HEK293 (cell line): ENCODE measurements at regions not wholly inside any gene's neighbourhood (a gene's known extent, or its start where the extent isn't known, plus 50 kb on each side); places are given as distances from the start of the nearest gene placed in this dataset.

Source experiments
- CTCF ChIA-PET: fragments of 350-600 bp; formaldehyde crosslinking; extraction: SDS; loops from one replicate; lab custom pipeline; 2021; ENCODE audit warnings: antibody characterized with exemption; lab: Yijun Ruan, JAX
- POLR2A ChIA-PET: fragments of 300-600 bp; formaldehyde crosslinking; extraction: SDS; loops from one replicate; lab custom pipeline; 2020; ENCODE audit warnings: antibody characterized with exemption, inconsistent platforms; lab: Yijun Ruan, JAX
- H3K27ac ChIP-seq: fragments of 200-500 bp; sonication (Bioruptor generic); 2 replicates; pipeline ENCODE4 v1.5.1; 2014; ENCODE audit warnings: low read depth, low read length, control low read depth, inconsistent platforms; ENCODE audit errors: extremely low read depth
- H3K36me3 ChIP-seq, 2 experiments: fragments of 200-500 bp in 1 of 2; sonication (Bioruptor generic) in 1 of 2; 1 replicate in 1 of 2; 2 replicates in 1 of 2; pipeline ENCODE4 v1.5.1; 2014 to 2017; ENCODE audit warnings: inconsistent platforms in 2 of 2, low read length in 2 of 2; ENCODE audit not compliant: control insufficient read depth in 2 of 2, insufficient read depth in 1 of 2
- H3K4me1 ChIP-seq: fragments of 200-500 bp; sonication (Bioruptor generic); 2 replicates; pipeline ENCODE4 v1.5.1; 2014; ENCODE audit warnings: mild to moderate bottlenecking, low read length, inconsistent platforms; ENCODE audit not compliant: control insufficient read depth, insufficient read depth
- H3K4me3 ChIP-seq: 2 replicates; pipeline ENCODE4 v1.5.1; 2011; ENCODE audit warnings: low read depth, mild to moderate bottlenecking, control low read depth, low read length, moderate library complexity
- H3K9me3 ChIP-seq: fragments of 200-500 bp; sonication (Bioruptor generic); 2 replicates; pipeline ENCODE4 v1.5.1; 2014; ENCODE audit warnings: low read depth, low read length, inconsistent platforms; ENCODE audit not compliant: control insufficient read depth, insufficient read depth
- BCL11A ChIP-seq: fragments of 450-650 bp; formaldehyde crosslinking; IDR thresholded peaks from 2 replicates; pipeline ENCODE4 v1.5.1; 2016; ENCODE audit warnings: low read depth, missing biosample characterization, missing genetic modification characterization
- OSR2 ChIP-seq: fragments of 450-650 bp; formaldehyde crosslinking; IDR thresholded peaks from 2 replicates; pipeline ENCODE4 v1.5.1; 2016; ENCODE audit warnings: missing biosample characterization, missing genetic modification characterization
- SP7 ChIP-seq: fragments of 450-650 bp; formaldehyde crosslinking; IDR thresholded peaks from 2 replicates; pipeline ENCODE4 v1.5.1; 2016; ENCODE audit warnings: missing biosample characterization, missing genetic modification characterization
- ZNF175 ChIP-seq: fragments of 450-650 bp; formaldehyde crosslinking; IDR thresholded peaks from 2 replicates; pipeline ENCODE4 v1.5.1; 2016; ENCODE audit warnings: missing biosample characterization, missing genetic modification characterization
- ZNF2 ChIP-seq: fragments of 450-650 bp; formaldehyde crosslinking; IDR thresholded peaks from 2 replicates; pipeline ENCODE4 v1.5.1; 2016; ENCODE audit warnings: missing biosample characterization, missing genetic modification characterization
- ZNF292 ChIP-seq: fragments of 450-650 bp; formaldehyde crosslinking; IDR thresholded peaks from 2 replicates; pipeline ENCODE4 v1.5.1; 2016; ENCODE audit warnings: low read depth, missing biosample characterization, missing genetic modification characterization, borderline replicate concordance
- ZNF366 ChIP-seq: fragments of 450-650 bp; formaldehyde crosslinking; conservative IDR thresholded peaks from 2 replicates; pipeline ENCODE4 v1.5.1; 2016; ENCODE audit warnings: missing biosample characterization, missing genetic modification characterization
- ZNF404 ChIP-seq: fragments of 450-650 bp; formaldehyde crosslinking; IDR thresholded peaks from 2 replicates; pipeline ENCODE4 v1.5.1; 2017; ENCODE audit warnings: missing biosample characterization, missing genetic modification characterization
- ZNF426 ChIP-seq: fragments of 450-650 bp; formaldehyde crosslinking; IDR thresholded peaks from 2 replicates; pipeline ENCODE4 v1.5.1; 2017; ENCODE audit warnings: missing biosample characterization, missing genetic modification characterization, mild to moderate bottlenecking, inconsistent platforms, moderate library complexity
- ZNF510 ChIP-seq: fragments of 450-650 bp; formaldehyde crosslinking; IDR thresholded peaks from 2 replicates; pipeline ENCODE4 v1.5.1; 2018; ENCODE audit warnings: mild to moderate bottlenecking, missing genetic modification characterization, missing biosample characterization; ENCODE audit not compliant: insufficient replicate concordance
- ZNF555 ChIP-seq: fragments of 450-650 bp; formaldehyde crosslinking; conservative IDR thresholded peaks from 2 replicates; pipeline ENCODE4 v1.5.1; 2017; ENCODE audit warnings: missing biosample characterization, mild to moderate bottlenecking, missing genetic modification characterization, inconsistent platforms
- ZNF626 ChIP-seq: fragments of 450-650 bp; sonication (Bioruptor Pico); formaldehyde crosslinking; IDR thresholded peaks from 2 replicates; pipeline ENCODE4 v1.5.1; 2018; ENCODE audit warnings: missing biosample characterization, missing genetic modification characterization, inconsistent platforms
- ZNF654 ChIP-seq: fragments of 450-650 bp; formaldehyde crosslinking; IDR thresholded peaks from 2 replicates; pipeline ENCODE4 v1.5.1; 2016; ENCODE audit warnings: low read depth, missing biosample characterization, missing genetic modification characterization
- ZNF670 ChIP-seq: fragments of 450-650 bp; formaldehyde crosslinking; IDR thresholded peaks from 2 replicates; pipeline ENCODE4 v1.5.1; 2016; ENCODE audit warnings: missing biosample characterization, missing genetic modification characterization, low read depth
- TF ChIP-seq, protein P1 (sequence below): fragments of 450-650 bp; IDR thresholded peaks from 2 replicates; pipeline ENCODE4 v1.5.1; 2018; ENCODE audit warnings: missing biosample characterization, mild to moderate bottlenecking, missing genetic modification characterization
- TF ChIP-seq, protein P2 (sequence below): fragments of 450-650 bp; formaldehyde crosslinking; IDR thresholded peaks from 2 replicates; pipeline ENCODE4 v1.5.1; 2016; ENCODE audit warnings: missing biosample characterization, missing genetic modification characterization
- TF ChIP-seq, protein P3 (sequence below): fragments of 450-650 bp; formaldehyde crosslinking; optimal IDR thresholded peaks from 2 replicates; pipeline ENCODE3; 2016; ENCODE audit warnings: missing biosample characterization, mild to moderate bottlenecking, missing genetic modification characterization

DNA sequence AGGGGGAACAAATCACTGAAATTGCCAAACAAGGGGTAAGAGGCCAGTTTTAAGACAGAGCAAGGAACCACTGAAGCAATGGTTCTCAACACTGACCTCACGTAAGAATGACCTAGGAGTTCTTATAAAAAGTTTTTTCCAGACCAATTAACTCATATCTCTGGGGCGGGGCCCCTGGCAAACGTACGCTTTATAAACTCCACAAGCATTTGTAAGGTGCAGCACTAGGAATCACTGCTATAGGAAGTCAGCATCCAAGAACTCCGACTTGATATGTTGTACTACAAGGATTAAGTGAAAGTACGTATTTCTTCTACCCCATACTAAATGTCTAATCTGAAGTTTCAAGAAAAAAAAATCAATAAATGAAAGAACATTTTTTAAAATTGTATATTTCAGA is 269.9 kb downstream of the RCHY1 start (continued):
- no peak for TF ChIP-seq ZNF510 (tag by site-specific recombination)
- TF ChIP-seq, all 188 proteins: peak for 0

DNA sequence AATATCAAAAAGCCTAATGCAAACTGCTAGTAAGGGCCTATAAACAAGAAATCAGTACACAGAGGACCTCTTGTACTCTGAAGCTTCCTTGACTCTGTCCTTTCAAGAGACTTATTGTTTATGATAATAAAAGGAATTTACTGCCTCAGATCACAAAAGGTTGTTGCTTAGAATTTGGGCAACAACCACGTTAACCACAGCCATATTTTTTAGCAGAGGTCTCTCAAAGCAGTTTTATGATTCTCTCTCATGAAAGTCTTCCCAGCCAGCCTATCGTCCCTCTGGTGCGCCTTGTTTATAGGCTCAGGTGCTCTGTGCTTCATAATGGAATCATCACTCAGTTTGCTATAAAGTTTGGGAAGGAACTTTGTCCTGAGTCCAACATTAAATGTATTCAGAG is 270.6 kb downstream of the RCHY1 start:
- no peak overlapping the region for H3K27ac ChIP-seq
- CTCF ChIA-PET, result no interaction called here
- no peak for TF ChIP-seq ZNF175 (tag by site-specific recombination)
- TF ChIP-seq, protein P1, sequence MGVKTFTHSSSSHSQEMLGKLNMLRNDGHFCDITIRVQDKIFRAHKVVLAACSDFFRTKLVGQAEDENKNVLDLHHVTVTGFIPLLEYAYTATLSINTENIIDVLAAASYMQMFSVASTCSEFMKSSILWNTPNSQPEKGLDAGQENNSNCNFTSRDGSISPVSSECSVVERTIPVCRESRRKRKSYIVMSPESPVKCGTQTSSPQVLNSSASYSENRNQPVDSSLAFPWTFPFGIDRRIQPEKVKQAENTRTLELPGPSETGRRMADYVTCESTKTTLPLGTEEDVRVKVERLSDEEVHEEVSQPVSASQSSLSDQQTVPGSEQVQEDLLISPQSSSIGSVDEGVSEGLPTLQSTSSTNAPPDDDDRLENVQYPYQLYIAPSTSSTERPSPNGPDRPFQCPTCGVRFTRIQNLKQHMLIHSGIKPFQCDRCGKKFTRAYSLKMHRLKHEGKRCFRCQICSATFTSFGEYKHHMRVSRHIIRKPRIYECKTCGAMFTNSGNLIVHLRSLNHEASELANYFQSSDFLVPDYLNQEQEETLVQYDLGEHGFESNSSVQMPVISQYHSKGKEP (tag by site-specific recombination), result no peak
- TF ChIP-seq ZNF292 (tag by site-specific recombination), result no peak
- no peak for TF ChIP-seq ZNF404
- no peak for TF ChIP-seq ZNF366 (tag by site-specific recombination)
- TF ChIP-seq BCL11A (tag by site-specific recombination), result no peak
- no peak for TF ChIP-seq ZNF555 (tag by site-specific recombination)
- TF ChIP-seq SP7, result no peak
- TF ChIP-seq, protein P2, sequence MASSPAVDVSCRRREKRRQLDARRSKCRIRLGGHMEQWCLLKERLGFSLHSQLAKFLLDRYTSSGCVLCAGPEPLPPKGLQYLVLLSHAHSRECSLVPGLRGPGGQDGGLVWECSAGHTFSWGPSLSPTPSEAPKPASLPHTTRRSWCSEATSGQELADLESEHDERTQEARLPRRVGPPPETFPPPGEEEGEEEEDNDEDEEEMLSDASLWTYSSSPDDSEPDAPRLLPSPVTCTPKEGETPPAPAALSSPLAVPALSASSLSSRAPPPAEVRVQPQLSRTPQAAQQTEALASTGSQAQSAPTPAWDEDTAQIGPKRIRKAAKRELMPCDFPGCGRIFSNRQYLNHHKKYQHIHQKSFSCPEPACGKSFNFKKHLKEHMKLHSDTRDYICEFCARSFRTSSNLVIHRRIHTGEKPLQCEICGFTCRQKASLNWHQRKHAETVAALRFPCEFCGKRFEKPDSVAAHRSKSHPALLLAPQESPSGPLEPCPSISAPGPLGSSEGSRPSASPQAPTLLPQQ (tag by site-specific recombination), result no peak
- no peak for TF ChIP-seq ZNF654
- no peak for TF ChIP-seq ZNF670 (tag by site-specific recombination)

DNA sequence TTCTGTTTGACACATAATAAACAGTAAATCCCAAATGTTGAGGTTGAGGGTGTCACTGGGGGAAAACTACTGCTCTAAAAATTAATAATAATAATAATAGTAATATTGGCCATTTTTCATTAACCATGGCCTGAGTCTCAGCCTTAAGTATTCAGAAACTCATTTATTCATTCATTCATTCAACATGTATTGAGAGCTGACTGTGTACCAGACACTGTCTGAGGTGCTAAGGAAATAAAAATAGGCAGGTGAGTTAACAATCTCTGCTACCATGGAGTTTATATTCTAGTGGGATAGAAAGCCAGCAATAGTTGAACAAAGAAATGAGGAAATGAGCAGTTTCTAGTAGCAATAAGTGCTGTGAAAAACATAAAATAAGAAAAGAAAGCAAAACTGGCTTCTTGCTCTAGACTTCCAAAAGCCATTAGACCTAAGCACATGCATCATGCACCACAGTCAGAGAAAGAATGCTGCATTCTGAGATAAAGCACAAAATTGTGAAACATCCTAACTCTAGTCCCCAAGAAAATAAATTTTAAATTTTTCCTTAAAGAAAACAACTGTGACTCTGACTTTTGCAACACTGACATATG is 278.7 kb downstream of the RCHY1 start:
- Histone ChIP-seq H3K4me3 (no peak overlapping the region), H3K4me1 (no peaks in the 10 kb centered on the region), H3K36me3 (no peaks in the 10 kb centered on the region), H3K27ac (no peak overlapping the region), H3K9me3 (no peaks in the 10 kb centered on the region)
- ChIA-PET POLR2A (no interaction called here), CTCF (no interaction called here)
- TF ChIP-seq ZNF2 (tag by site-specific recombination) (no peak), OSR2 (tag by site-specific recombination) (no peak), ZNF626 (tag by site-specific recombination) (no peak), ZNF426 (tag by site-specific recombination) (no peak)
- TF ChIP-seq, protein P3, sequence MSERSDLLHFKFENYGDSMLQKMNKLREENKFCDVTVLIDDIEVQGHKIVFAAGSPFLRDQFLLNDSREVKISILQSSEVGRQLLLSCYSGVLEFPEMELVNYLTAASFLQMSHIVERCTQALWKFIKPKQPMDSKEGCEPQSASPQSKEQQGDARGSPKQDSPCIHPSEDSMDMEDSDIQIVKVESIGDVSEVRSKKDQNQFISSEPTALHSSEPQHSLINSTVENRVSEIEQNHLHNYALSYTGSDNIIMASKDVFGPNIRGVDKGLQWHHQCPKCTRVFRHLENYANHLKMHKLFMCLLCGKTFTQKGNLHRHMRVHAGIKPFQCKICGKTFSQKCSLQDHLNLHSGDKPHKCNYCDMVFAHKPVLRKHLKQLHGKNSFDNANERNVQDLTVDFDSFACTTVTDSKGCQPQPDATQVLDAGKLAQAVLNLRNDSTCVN, result no peak
- TF ChIP-seq, protein P2 (tag by site-specific recombination), result no peak

More for the DNA sequence above, 270.6 kb downstream of the RCHY1 start:
- no peaks in the 10 kb centered on the region for H3K36me3 ChIP-seq
- no peak overlapping the region for H3K4me3 ChIP-seq
- POLR2A ChIA-PET, result no interaction called here
- H3K4me1 ChIP-seq, result peaks cover 2% of the 10 kb centered on the region; the same call in 1 of the 2 replicates
- H3K9me3 ChIP-seq, result no peaks in the 10 kb centered on the region
